T-cell (primary cell): ENCODE measurements at regions not wholly inside any gene's neighbourhood (a gene's known extent, or its start where the extent isn't known, plus 50 kb on each side); places are given as distances from the start of the nearest gene placed in this dataset.

Experiments used
- ATAC-seq, 4 experiments: fragments of 200-7000 bp in 3 of 4; fragments of 150-1000 bp in 1 of 4; cut with Tn5 transposase; replicated peaks in 1 of 4; 1 replicate in 3 of 4; 2 replicates in 1 of 4; pipeline ENCODE4 v1.10.0; 2021; ENCODE audit warnings: moderate library complexity in 3 of 4, mild to moderate bottlenecking in 2 of 4, moderate number of reproducible peaks in 1 of 4
- CTCF ChIA-PET, 2 donors: fragments of 300-600 bp; sonication (Branson Sonifier 250); formaldehyde crosslinking; loops; one replicate each; lab custom pipeline; 2022; ENCODE audit warnings: antibody characterized with exemption in 2 of 2; lab: Charles Lee
- POLR2A ChIA-PET, 2 donors: fragments of 300-600 bp; sonication (Branson Sonifier 250); formaldehyde crosslinking; loops; one replicate each; lab custom pipeline; 2022; ENCODE audit warnings: antibody characterized with exemption in 2 of 2; lab: Charles Lee
- DNase-seq, 35 experiments: peaks; one replicate each; pipeline versions ENCODE4 v3.0.0 to v3.0.0-alpha.2; 2013 to 2023
- H3K27ac ChIP-seq: one replicate; pipeline ENCODE4 v1.5.1; 2013; ENCODE audit warnings: low read length
- H3K27me3 ChIP-seq, 2 experiments: replicated peaks in 1 of 2; 1 replicate in 1 of 2; 2 replicates in 1 of 2; pipeline versions ENCODE4 v1.6.1 to v1.7.0; 2013; ENCODE audit warnings: low read length in 1 of 2, mixed read lengths in 1 of 2; ENCODE audit not compliant: control insufficient read depth in 2 of 2, insufficient read depth in 2 of 2; ENCODE audit errors: extremely low read depth in 1 of 2
- H3K36me3 ChIP-seq, 2 donors: 1 replicate in 1 of 2; 2 replicates in 1 of 2; pipeline versions ENCODE4 v1.6.1 to v1.7.0; 2013; ENCODE audit warnings: low read length in 1 of 2; ENCODE audit not compliant: control insufficient read depth in 2 of 2, insufficient read depth in 1 of 2; ENCODE audit errors: extremely low read depth in 1 of 2
- H3K4me1 ChIP-seq, 2 experiments: 1 replicate in 1 of 2; 2 replicates in 1 of 2; pipeline versions ENCODE4 v1.6.1 to v1.7.0; 2013; ENCODE audit warnings: low read length in 2 of 2, mixed read lengths in 1 of 2; ENCODE audit not compliant: insufficient read depth in 2 of 2, control insufficient read depth in 1 of 2; ENCODE audit errors: extremely low read depth in 1 of 2
- H3K4me3 ChIP-seq, 2 donors: 1 replicate in 1 of 2; 2 replicates in 1 of 2; pipeline versions ENCODE4 v1.5.1 to v1.7.0; 2013; ENCODE audit warnings: mild to moderate bottlenecking in 2 of 2, low read length in 1 of 2, moderate library complexity in 1 of 2; ENCODE audit not compliant: control insufficient read depth in 1 of 2; ENCODE audit errors: extremely low read depth in 1 of 2
- H3K9me3 ChIP-seq: 2 replicates; pipeline ENCODE4 v1.7.0; 2013
- H3K27ac Mint-ChIP-seq, 2 donors: one replicate each; pipeline ENCODE4 v1.8.0; 2020 to 2021; ENCODE audit warnings: mild to moderate bottlenecking in 2 of 2, mixed read lengths in 2 of 2
- H3K27me3 Mint-ChIP-seq, 2 donors: one replicate each; pipeline ENCODE4 v1.8.0; 2021 to 2022; ENCODE audit warnings: mixed read lengths in 2 of 2
- H3K36me3 Mint-ChIP-seq: one replicate; pipeline ENCODE4 v1.8.0; 2021; ENCODE audit warnings: mixed read lengths
- H3K4me1 Mint-ChIP-seq, 3 donors: one replicate each; pipeline ENCODE4 v1.8.0; 2020 to 2022; ENCODE audit warnings: mixed read lengths in 3 of 3, mild to moderate bottlenecking in 1 of 3
- H3K4me3 Mint-ChIP-seq, 3 donors: one replicate each; pipeline ENCODE4 v1.8.0; 2020 to 2022; ENCODE audit warnings: mild to moderate bottlenecking in 3 of 3, mixed read lengths in 3 of 3, moderate library complexity in 3 of 3
- H3K9me3 Mint-ChIP-seq, 3 donors: one replicate each; pipeline ENCODE4 v1.8.0; 2020 to 2022; ENCODE audit warnings: mixed read lengths in 3 of 3
- WGBS: methylation state at CpG from one replicate; pipeline ENCODE4 v1.1.5; 2013; ENCODE audit warnings: missing lambda C conversion rate; ENCODE audit not compliant: insufficient coverage; 5-methylcytosine and 5-hydroxymethylcytosine counted together

- Mint-ChIP-seq H3K27me3 (peaks cover 0 to 4% of the 10 kb centered on the region in 2 donors), H3K36me3 (no peaks in the 10 kb centered on the region), H3K4me3 (no peak overlapping the region), H3K27ac (no peak overlapping the region), H3K9me3 (no peaks in the 10 kb centered on the region), H3K4me1 (peaks cover 0 to 12% (median 8%) of the 10 kb centered on the region in 3 donors)
- H3K9me3 ChIP-seq = no peaks in the 10 kb centered on the region
- WGBS = 89% methylated on average over 6 of the region's 7 CpGs
- H3K27ac ChIP-seq = no peak overlapping the region
- peaks cover 0 to 17% of the 10 kb centered on the region in 2 experiments for H3K27me3 ChIP-seq
- H3K36me3 ChIP-seq = no peaks in the 10 kb centered on the region
- no peak overlapping the region for H3K4me3 ChIP-seq
- POLR2A ChIA-PET = no interaction called here
- ATAC-seq (no peak), DNase-seq (no peak)
- no peaks in the 10 kb centered on the region for H3K4me1 ChIP-seq
- CTCF ChIA-PET = no interaction called here
These were observed 170.1 kb downstream of the GADD45G start for GRCh38 chr9:89774858-89775370.

- Mint-ChIP-seq H3K36me3 (no peaks in the 10 kb centered on the region), H3K9me3 (no peaks in the 10 kb centered on the region), H3K27ac (no peak overlapping the region), H3K27me3 (peaks cover 0 to 4% of the 10 kb centered on the region in 2 donors), H3K4me3 (no peak overlapping the region), H3K4me1 (peaks cover 0 to 9% (median 6%) of the 10 kb centered on the region in 3 donors)
- ChIA-PET CTCF (interaction anchor here in 1 of 2 donors (0.7 kb wide), 1 partner anchor 226 kb away, joined by 3 read pairs; no protein-coding TSS in a partner anchor), POLR2A (interaction anchor here in 1 of 2 donors (0.6 to 0.7 kb wide), 2 partner anchors 13 to 14 kb away, joined by 5 to 11 read pairs; no protein-coding TSS in a partner anchor)
- H3K4me1 ChIP-seq = no peaks in the 10 kb centered on the region
- no peaks in the 10 kb centered on the region for H3K9me3 ChIP-seq
- ATAC-seq (no peak), DNase-seq (no peak)
- no peaks in the 10 kb centered on the region for H3K36me3 ChIP-seq
- no peak overlapping the region for H3K27ac ChIP-seq
- peaks cover 0 to 17% of the 10 kb centered on the region in 2 experiments for H3K27me3 ChIP-seq
- 95% methylated on average over 5 of the region's 6 CpGs for WGBS
- H3K4me3 ChIP-seq = no peak overlapping the region
These were observed 170.8 kb downstream of the GADD45G start for GRCh38 chr9:89775641-89776040.

DNA sequence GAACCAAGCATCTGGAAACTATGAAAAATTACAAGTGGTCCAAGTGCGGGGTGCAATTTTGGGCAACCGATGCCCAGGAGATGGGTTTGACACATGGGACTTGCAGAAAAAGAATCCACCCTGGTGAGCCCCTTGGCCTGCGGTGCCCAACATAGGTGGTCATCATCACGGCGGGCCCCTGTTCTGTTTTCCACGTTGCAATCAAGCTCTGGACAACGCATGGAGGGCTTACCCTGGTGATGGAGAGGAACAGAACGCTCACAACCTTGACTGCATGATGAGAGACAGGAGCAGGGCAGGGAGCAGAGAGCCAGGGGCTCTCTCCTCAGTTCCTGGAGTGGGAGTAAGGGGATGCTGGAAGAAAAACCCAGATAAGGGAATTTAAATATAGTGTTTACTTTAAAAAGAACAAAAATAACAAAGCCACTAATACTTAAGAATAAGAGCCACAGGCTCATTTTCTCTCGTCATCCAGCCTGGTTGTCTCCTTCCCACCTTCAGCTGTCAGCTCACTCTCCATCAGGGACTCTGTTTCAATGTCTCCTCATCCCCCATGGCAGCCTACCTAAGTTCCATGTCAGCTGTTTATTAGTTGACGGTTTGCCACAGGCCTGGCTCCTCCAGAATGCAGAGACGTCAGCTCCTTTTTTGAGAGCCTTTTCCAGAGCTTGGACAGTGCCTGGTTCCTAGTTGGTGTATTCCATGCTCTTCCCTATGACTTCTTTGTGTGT, 172.1 kb downstream of the GADD45G start:
- CTCF ChIA-PET = no interaction called here
- H3K36me3 ChIP-seq = no peaks in the 10 kb centered on the region

GRCh38 chr9:89777544-89777943, 172.7 kb downstream of the GADD45G start:
- H3K4me3 Mint-ChIP-seq = no peak overlapping the region
- H3K9me3 Mint-ChIP-seq = no peaks in the 10 kb centered on the region
- peaks cover 0 to 22% of the 10 kb centered on the region in 2 experiments for H3K27me3 ChIP-seq
- H3K9me3 ChIP-seq = no peaks in the 10 kb centered on the region
- H3K27me3 Mint-ChIP-seq = peaks cover 2 to 4% of the 10 kb centered on the region in 2 donors
- 69% methylated on average over 5 of the region's 6 CpGs for WGBS
- no peak overlapping the region for H3K27ac Mint-ChIP-seq
- CTCF ChIA-PET = no interaction called here
- POLR2A ChIA-PET = no interaction called here
- H3K4me3 ChIP-seq = no peak overlapping the region
- H3K4me1 Mint-ChIP-seq = peaks cover 0 to 5% (median 5%) of the 10 kb centered on the region in 3 donors
- ATAC-seq = no peak
- no peaks in the 10 kb centered on the region for H3K36me3 ChIP-seq
- H3K36me3 Mint-ChIP-seq = no peaks in the 10 kb centered on the region
- no peak for DNase-seq
- H3K4me1 ChIP-seq = no peaks in the 10 kb centered on the region
- no peak overlapping the region for H3K27ac ChIP-seq

More for the DNA sequence above, 172.1 kb downstream of the GADD45G start:
- Histone ChIP-seq H3K9me3 (no peaks in the 10 kb centered on the region), H3K27ac (no peak overlapping the region), H3K27me3 (peaks cover 0 to 22% of the 10 kb centered on the region in 2 experiments), H3K4me3 (no peak overlapping the region), H3K4me1 (no peaks in the 10 kb centered on the region)
- Mint-ChIP-seq H3K27me3 (peaks cover 0 to 4% of the 10 kb centered on the region in 2 donors), H3K4me1 (peaks cover 0 to 5% (median 2%) of the 10 kb centered on the region in 3 donors), H3K9me3 (no peaks in the 10 kb centered on the region), H3K27ac (no peak overlapping the region), H3K36me3 (no peaks in the 10 kb centered on the region), H3K4me3 (no peak overlapping the region)
- DNase-seq (no peak), ATAC-seq (no peak)
- WGBS = 84% methylated on average over 10 of the region's 11 CpGs
- POLR2A ChIA-PET = no interaction called here

- ChIA-PET CTCF (no interaction called here), POLR2A (no interaction called here)
- Histone ChIP-seq H3K4me3 (no peak overlapping the region), H3K27me3 (peaks cover 0 to 22% of the 10 kb centered on the region in 2 experiments), H3K27ac (no peak overlapping the region), H3K9me3 (no peaks in the 10 kb centered on the region), H3K4me1 (no peaks in the 10 kb centered on the region), H3K36me3 (no peaks in the 10 kb centered on the region)
- Mint-ChIP-seq H3K27ac (no peak overlapping the region), H3K36me3 (no peaks in the 10 kb centered on the region), H3K9me3 (no peaks in the 10 kb centered on the region), H3K27me3 (peaks cover 2 to 4% of the 10 kb centered on the region in 2 donors), H3K4me3 (no peak overlapping the region), H3K4me1 (peaks cover 0 to 5% (median 5%) of the 10 kb centered on the region in 3 donors)
- DNase-seq (no peak), ATAC-seq (no peak)
- 95% methylated on average over 10 of the region's 22 CpGs for WGBS
These were observed 173.6 kb downstream of the GADD45G start for GRCh38 chr9:89778100-89779090.
